OCI-LY7 (cell line): ENCODE measurements at regions not wholly inside any gene's neighbourhood (a gene's known extent, or its start where the extent isn't known, plus 50 kb on each side); places are given as distances from the start of the nearest gene placed in this dataset.

ENCODE experiments used
- BruUV-seq: library from RNA; stranded (reverse); fragments of 400-500 nt; replicated peaks from 2 replicates; lab custom pipeline; 2021; lab: Mats Ljungman, UMichigan
- CTCF ChIA-PET: fragments of 300-600 bp; sonication (Branson Sonifier 250); formaldehyde crosslinking; loops from one replicate; lab custom pipeline; 2022; ENCODE audit warnings: antibody characterized with exemption; ENCODE audit not compliant: unreplicated experiment; lab: Charles Lee
- POLR2A ChIA-PET: fragments of 300-600 bp; sonication (Branson Sonifier 250); formaldehyde crosslinking; loops from one replicate; lab custom pipeline; 2022; ENCODE audit warnings: antibody characterized with exemption; lab: Charles Lee
- DNase-seq: peaks from one replicate; pipeline ENCODE4 v3.0.0-alpha.2; 2015; ENCODE audit warnings: low spot score
- H2AFZ ChIP-seq: fragments of 200-600 bp; sonication (generic), shearing (Covaris generic); 2 replicates; pipeline ENCODE4 v1.6.1; 2014; ENCODE audit warnings: mild to moderate bottlenecking, antibody characterized with exemption, low read length, moderate library complexity
- H3K27ac ChIP-seq: fragments of 200-600 bp; sonication (generic); 2 replicates; pipeline ENCODE4 v1.5.1; 2014; ENCODE audit warnings: mixed run types, low read depth, mild to moderate bottlenecking, moderate library complexity, low read length, inconsistent platforms; ENCODE audit not compliant: poor library complexity, severe bottlenecking
- H3K36me3 ChIP-seq: fragments of 200-600 bp; sonication (generic); 2 replicates; pipeline ENCODE4 v1.6.1; 2014; ENCODE audit warnings: mild to moderate bottlenecking, antibody characterized with exemption, low read length, moderate library complexity, mixed read lengths; ENCODE audit not compliant: insufficient read depth
- H3K4me1 ChIP-seq: fragments of 200-600 bp; sonication (generic); 2 replicates; pipeline ENCODE4 v1.5.1; 2014; ENCODE audit warnings: mild to moderate bottlenecking, low read length; ENCODE audit not compliant: insufficient read depth, poor library complexity, severe bottlenecking
- H3K4me2 ChIP-seq: fragments of 200-600 bp; sonication (generic); 2 replicates; pipeline ENCODE4 v1.6.1; 2014; ENCODE audit warnings: mild to moderate bottlenecking, low read length
- H3K4me3 ChIP-seq: fragments of 200-600 bp; sonication (generic); 2 replicates; pipeline ENCODE4 v1.5.1; 2014; ENCODE audit warnings: mild to moderate bottlenecking, low read depth, low read length; ENCODE audit not compliant: poor library complexity, severe bottlenecking
- H3K79me2 ChIP-seq: fragments of 200-600 bp; sonication (generic); 2 replicates; pipeline ENCODE4 v1.6.1; 2016; ENCODE audit warnings: low read depth, mild to moderate bottlenecking, low read length, moderate library complexity, mixed read lengths; ENCODE audit not compliant: insufficient read depth
- H3K9me2 ChIP-seq: fragments of 200-600 bp; sonication (generic); 2 replicates; pipeline ENCODE4 v1.6.1; 2016; ENCODE audit warnings: mild to moderate bottlenecking, low read length, mixed read lengths; ENCODE audit not compliant: insufficient read depth
- H3K9me3 ChIP-seq: fragments of 200-600 bp; sonication (generic); 2 replicates; pipeline ENCODE4 v1.6.1; 2014; ENCODE audit warnings: mild to moderate bottlenecking, mixed run types, low read length, mixed read lengths
- H4K20me1 ChIP-seq: fragments of 200-600 bp; sonication (generic); 2 replicates; pipeline ENCODE4 v1.6.1; 2014; ENCODE audit warnings: mild to moderate bottlenecking, antibody characterized with exemption, low read length, moderate library complexity, mixed read lengths; ENCODE audit not compliant: insufficient read depth
- EZH2phosphoT487 ChIP-seq: fragments of 200-600 bp; sonication (generic); IDR thresholded peaks from 2 replicates; pipeline ENCODE4 v1.6.1; 2018; ENCODE audit warnings: low read depth, borderline replicate concordance, mild to moderate bottlenecking, mixed run types, antibody characterized with exemption, low read length, moderate library complexity, mixed read lengths
- intact Hi-C: fragments of 100-400 bp; cut with micrococcal nuclease; formaldehyde crosslinking; loops from one replicate; pipeline ENCODE4 v1.10.0; 2022; ENCODE audit not compliant: unreplicated experiment
- TF ChIP-seq, protein P1 (sequence below): fragments of 200-600 bp; sonication (generic); conservative IDR thresholded peaks from 2 replicates; pipeline ENCODE4 v1.5.1; 2014; ENCODE audit warnings: mild to moderate bottlenecking, antibody characterized with exemption, low read length, moderate library complexity, mixed read lengths

DNA sequence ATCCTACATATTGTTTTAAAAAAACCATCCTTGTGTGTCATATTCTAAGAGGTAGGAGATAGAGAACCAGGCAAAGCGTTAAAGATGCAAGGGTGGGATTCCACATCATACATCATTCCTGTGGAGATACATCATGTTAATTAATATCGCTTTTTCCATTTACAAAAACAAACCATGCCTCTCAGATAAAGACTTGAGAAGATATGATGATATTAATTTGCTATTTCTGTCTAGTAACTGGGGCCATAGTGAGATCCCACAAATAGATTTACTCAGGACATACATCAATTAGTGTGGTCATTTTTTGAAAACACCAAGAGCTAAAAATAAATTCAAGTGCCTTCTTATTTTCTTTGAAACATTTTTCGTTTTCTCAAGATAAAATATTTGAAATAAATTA is 165.4 kb upstream of the TARS1 start:
- H3K27ac ChIP-seq = no peak overlapping the region
- no peaks in the 10 kb centered on the region for H3K79me2 ChIP-seq
- H3K4me1 ChIP-seq = peaks cover 6% of the 10 kb centered on the region
- no peaks in the 10 kb centered on the region for H3K36me3 ChIP-seq
- TF ChIP-seq EZH2phosphoT487 = no peak
- TF ChIP-seq, protein P1, sequence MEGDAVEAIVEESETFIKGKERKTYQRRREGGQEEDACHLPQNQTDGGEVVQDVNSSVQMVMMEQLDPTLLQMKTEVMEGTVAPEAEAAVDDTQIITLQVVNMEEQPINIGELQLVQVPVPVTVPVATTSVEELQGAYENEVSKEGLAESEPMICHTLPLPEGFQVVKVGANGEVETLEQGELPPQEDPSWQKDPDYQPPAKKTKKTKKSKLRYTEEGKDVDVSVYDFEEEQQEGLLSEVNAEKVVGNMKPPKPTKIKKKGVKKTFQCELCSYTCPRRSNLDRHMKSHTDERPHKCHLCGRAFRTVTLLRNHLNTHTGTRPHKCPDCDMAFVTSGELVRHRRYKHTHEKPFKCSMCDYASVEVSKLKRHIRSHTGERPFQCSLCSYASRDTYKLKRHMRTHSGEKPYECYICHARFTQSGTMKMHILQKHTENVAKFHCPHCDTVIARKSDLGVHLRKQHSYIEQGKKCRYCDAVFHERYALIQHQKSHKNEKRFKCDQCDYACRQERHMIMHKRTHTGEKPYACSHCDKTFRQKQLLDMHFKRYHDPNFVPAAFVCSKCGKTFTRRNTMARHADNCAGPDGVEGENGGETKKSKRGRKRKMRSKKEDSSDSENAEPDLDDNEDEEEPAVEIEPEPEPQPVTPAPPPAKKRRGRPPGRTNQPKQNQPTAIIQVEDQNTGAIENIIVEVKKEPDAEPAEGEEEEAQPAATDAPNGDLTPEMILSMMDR = no peak
- BruUV-seq = no TSS peak
- no peak overlapping the region for H3K4me3 ChIP-seq
- no peaks in the 10 kb centered on the region for H4K20me1 ChIP-seq
- intact Hi-C loops = no loop called here
- H2AFZ ChIP-seq = peak overlapping the region; percentile 91; the same call in 1 of the 2 replicates
- H3K9me3 ChIP-seq = no peaks in the 10 kb centered on the region
- CTCF ChIA-PET = no interaction called here
- no peak for DNase-seq
- no peaks in the 10 kb centered on the region for H3K9me2 ChIP-seq
- no peak overlapping the region for H3K4me2 ChIP-seq
- POLR2A ChIA-PET = no interaction called here

DNA sequence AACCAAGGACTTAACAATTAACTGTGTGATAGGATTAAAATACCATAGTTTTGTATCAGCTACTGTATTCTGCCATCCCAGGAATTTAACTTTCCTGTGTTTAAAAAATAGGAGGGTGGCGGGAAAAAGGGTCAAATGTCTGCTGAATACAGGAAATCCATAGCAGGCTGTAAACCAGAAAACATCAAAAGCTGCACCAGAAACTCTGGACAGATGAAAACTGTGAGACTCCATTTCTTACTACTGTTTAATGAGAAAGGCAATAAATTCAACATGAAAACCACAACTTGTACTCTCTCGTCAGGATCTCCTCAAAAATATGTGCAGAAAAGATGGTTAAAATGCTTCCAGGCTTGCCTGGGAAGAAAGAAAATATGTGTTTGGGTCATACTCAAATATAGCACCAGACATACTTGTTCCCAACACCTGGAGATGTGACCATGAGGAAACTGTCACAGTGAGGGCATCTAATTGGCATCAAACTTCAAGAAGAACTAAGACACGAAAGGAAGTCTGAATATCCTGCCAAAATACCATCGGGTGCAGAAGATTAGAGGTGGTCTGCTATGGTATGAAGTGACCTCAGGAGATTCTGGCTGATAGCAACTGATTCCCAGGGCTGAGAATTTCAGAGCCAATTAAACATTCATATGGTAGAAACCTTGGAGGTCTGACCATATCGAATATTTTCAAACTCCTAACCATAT is 164.7 kb upstream of the TARS1 start:
- Histone ChIP-seq H3K36me3 (no peaks in the 10 kb centered on the region), H3K27ac (no peak overlapping the region), H2AFZ (peak overlapping the region; percentile 91), H3K9me3 (no peaks in the 10 kb centered on the region), H3K4me2 (no peak overlapping the region; the same call in 1 of the 2 replicates), H3K79me2 (no peaks in the 10 kb centered on the region), H3K4me3 (no peak overlapping the region), H4K20me1 (no peaks in the 10 kb centered on the region), H3K4me1 (peaks cover 6% of the 10 kb centered on the region), H3K9me2 (no peaks in the 10 kb centered on the region)
- intact Hi-C loops = no loop called here
- CTCF ChIA-PET = no interaction called here
- BruUV-seq = no TSS peak
- POLR2A ChIA-PET = interaction anchor here (0.5 kb wide), 1 partner anchor 74 kb away, joined by 3 read pairs; no protein-coding TSS in a partner anchor
- TF ChIP-seq, protein P1 = no peak
- TF ChIP-seq EZH2phosphoT487 = no peak
- DNase-seq = no peak

DNA sequence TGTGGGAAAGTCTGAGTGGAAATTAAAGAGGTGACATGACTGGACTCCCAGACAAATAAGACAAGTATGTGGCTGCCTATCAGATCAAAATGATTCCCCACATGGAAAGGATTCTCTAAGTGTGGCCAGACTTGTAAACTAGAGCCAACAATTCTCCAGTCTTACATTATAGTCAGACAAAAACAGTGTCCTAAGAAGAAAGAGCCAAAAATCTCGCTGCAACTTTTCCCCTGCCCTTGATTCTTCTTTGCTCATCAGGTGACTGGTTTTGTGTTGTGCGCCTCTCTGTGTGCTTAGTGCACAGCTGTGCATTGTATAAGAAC is 164.2 kb upstream of the TARS1 start:
- peaks cover 6% of the 10 kb centered on the region for H3K4me1 ChIP-seq
- no peaks in the 10 kb centered on the region for H3K9me3 ChIP-seq
- H4K20me1 ChIP-seq = no peaks in the 10 kb centered on the region
- DNase-seq = no peak
- BruUV-seq = no TSS peak
- POLR2A ChIA-PET = no interaction called here
- intact Hi-C loops = no loop called here
- CTCF ChIA-PET = no interaction called here
- H3K4me2 ChIP-seq = no peak overlapping the region
- H3K27ac ChIP-seq = no peak overlapping the region
- H2AFZ ChIP-seq = peak overlapping the region; percentile 91
- no peaks in the 10 kb centered on the region for H3K79me2 ChIP-seq
- H3K9me2 ChIP-seq = no peaks in the 10 kb centered on the region
- TF ChIP-seq EZH2phosphoT487 = no peak
- TF ChIP-seq, protein P1 = no peak
- no peaks in the 10 kb centered on the region for H3K36me3 ChIP-seq
- H3K4me3 ChIP-seq = no peak overlapping the region
